ENCODE measurements at regions not wholly inside any gene's neighbourhood (a gene's known extent, or its start where the extent isn't known, plus 50 kb on each side); places are given as distances from the start of the nearest gene placed in this dataset.

- no peak for DNase-seq
- no peaks in the 10 kb centered on the region for H3K27me3 ChIP-seq (replicated peaks; ENCODE audit: control insufficient read depth, insufficient read depth, low read length, poor library complexity, severe bottlenecking)
- H3K4me3 ChIP-seq (ENCODE audit: insufficient read depth, low read depth, low read length, poor library complexity, severe bottlenecking): no peak overlapping the region
- H3K27ac ChIP-seq (ENCODE audit: insufficient read depth, low read length, poor library complexity, severe bottlenecking): no peak overlapping the region
- H3K36me3 ChIP-seq (ENCODE audit: control insufficient read depth, insufficient read depth, low read length): no peaks in the 10 kb centered on the region
- no peaks in the 10 kb centered on the region for H3K4me1 ChIP-seq (ENCODE audit: control insufficient read depth, insufficient read depth, low read length, poor library complexity, severe bottlenecking)
- no peaks in the 10 kb centered on the region for H3K9me3 ChIP-seq (ENCODE audit: control insufficient read depth, low read length)
These were observed 160.6 kb upstream of the COL21A1 start for GRCh38 chr6:56407883-56408410.

DNA sequence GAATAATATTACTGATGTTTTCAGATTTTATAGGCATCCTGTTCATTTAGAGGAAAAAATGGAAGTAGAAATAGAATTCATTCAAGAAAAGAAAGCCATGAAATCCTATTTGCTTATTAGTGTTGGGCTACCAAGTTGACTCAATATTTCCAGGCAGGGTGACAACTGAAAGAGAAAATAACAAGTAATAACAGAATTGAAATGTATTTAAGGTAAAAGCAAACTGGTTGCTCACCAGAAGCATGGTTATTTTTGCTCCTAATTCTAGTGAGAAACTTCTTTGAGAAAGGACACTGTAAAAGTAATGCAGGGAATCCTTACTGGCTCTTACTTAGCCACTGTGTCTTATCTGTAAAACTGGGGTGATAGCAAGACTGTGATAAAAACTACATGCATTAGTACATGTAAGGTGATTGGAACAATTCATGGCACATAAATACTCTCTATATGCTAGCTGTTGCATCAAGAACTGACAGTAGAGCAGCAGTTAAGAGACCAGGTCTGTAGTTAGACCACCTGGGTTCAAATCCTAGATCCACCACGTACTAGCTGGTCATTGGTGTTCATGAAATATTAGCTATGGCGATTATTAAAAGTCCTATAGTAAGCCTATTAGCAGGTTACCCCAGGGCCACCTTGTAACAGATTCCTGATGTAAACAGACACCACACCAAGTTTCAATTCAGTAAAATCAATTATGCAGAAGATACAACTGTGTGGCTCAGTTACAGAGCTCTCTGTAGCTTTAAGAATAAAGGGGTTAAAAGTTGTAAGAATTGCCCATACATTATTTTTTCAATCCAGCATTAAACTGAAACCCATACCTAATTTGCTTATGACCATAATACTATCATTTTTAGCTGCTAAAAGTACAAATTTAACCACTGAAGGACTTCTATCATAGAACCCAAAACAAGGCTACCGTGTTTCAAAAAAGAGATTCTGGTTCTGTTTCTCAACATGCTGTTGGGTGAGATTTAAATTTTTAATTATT is 159.2 kb upstream of the COL21A1 start:
- Histone ChIP-seq H3K4me1 (ENCODE audit: control insufficient read depth, insufficient read depth, low read length, poor library complexity, severe bottlenecking) (no peaks in the 10 kb centered on the region), H3K4me3 (ENCODE audit: insufficient read depth, low read depth, low read length, poor library complexity, severe bottlenecking) (no peak overlapping the region), H3K36me3 (ENCODE audit: control insufficient read depth, insufficient read depth, low read length) (no peaks in the 10 kb centered on the region), H3K27ac (ENCODE audit: insufficient read depth, low read length, poor library complexity, severe bottlenecking) (no peak overlapping the region), H3K9me3 (ENCODE audit: control insufficient read depth, low read length) (no peaks in the 10 kb centered on the region), H3K27me3 (replicated peaks; ENCODE audit: control insufficient read depth, insufficient read depth, low read length, poor library complexity, severe bottlenecking) (no peaks in the 10 kb centered on the region)
- no peak for DNase-seq

GRCh38 chr6:56404599-56404998 is 157.2 kb upstream of the COL21A1 start:
- no peaks in the 10 kb centered on the region for H3K9me3 ChIP-seq (ENCODE audit: control insufficient read depth, low read length)
- H3K4me1 ChIP-seq (ENCODE audit: control insufficient read depth, insufficient read depth, low read length, poor library complexity, severe bottlenecking): no peaks in the 10 kb centered on the region
- H3K27ac ChIP-seq (ENCODE audit: insufficient read depth, low read length, poor library complexity, severe bottlenecking): no peak overlapping the region
- H3K27me3 ChIP-seq (replicated peaks; ENCODE audit: control insufficient read depth, insufficient read depth, low read length, poor library complexity, severe bottlenecking): no peaks in the 10 kb centered on the region
- no peak for DNase-seq
- H3K36me3 ChIP-seq (ENCODE audit: control insufficient read depth, insufficient read depth, low read length): no peaks in the 10 kb centered on the region
- no peak overlapping the region for H3K4me3 ChIP-seq (ENCODE audit: insufficient read depth, low read depth, low read length, poor library complexity, severe bottlenecking)

GRCh38 chr6:56403745-56404144 is 156.4 kb upstream of the COL21A1 start:
- H3K9me3 ChIP-seq (ENCODE audit: control insufficient read depth, low read length): no peaks in the 10 kb centered on the region
- no peaks in the 10 kb centered on the region for H3K36me3 ChIP-seq (ENCODE audit: control insufficient read depth, insufficient read depth, low read length)
- H3K4me3 ChIP-seq (ENCODE audit: insufficient read depth, low read depth, low read length, poor library complexity, severe bottlenecking): no peak overlapping the region
- no peak for DNase-seq
- H3K27ac ChIP-seq (ENCODE audit: insufficient read depth, low read length, poor library complexity, severe bottlenecking): no peak overlapping the region
- H3K4me1 ChIP-seq (ENCODE audit: control insufficient read depth, insufficient read depth, low read length, poor library complexity, severe bottlenecking): no peaks in the 10 kb centered on the region
- H3K27me3 ChIP-seq (replicated peaks; ENCODE audit: control insufficient read depth, insufficient read depth, low read length, poor library complexity, severe bottlenecking): no peaks in the 10 kb centered on the region

DNA sequence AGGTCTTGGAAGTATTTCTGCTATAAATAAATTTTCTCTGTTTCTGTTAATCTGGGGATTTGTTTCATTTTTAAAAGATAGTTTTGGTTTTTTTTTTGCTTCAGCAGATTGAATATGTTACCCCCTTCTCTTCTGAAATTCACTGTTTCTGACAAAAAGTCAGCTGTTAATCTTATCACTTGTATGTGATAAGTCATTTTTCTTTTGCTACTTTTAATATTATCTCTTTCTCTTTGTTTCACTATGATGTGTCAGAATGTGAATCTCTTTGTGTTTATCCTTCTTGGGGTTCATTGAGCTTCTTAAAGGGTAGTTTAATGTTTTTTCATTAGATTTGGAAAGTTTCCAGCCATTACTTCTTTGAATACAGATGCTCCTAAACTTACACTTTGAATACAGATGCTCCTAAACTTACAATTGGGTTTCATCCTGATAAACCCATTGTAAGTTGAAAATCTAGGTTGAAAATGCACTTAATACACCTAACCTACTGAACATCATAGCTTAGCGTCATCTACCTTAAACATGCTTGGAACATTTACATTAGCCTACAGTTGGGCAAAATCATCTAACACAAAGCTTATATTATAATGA is 154.2 kb upstream of the COL21A1 start:
- Histone ChIP-seq H3K4me1 (ENCODE audit: control insufficient read depth, insufficient read depth, low read length, poor library complexity, severe bottlenecking) (no peaks in the 10 kb centered on the region), H3K9me3 (ENCODE audit: control insufficient read depth, low read length) (no peaks in the 10 kb centered on the region), H3K4me3 (ENCODE audit: insufficient read depth, low read depth, low read length, poor library complexity, severe bottlenecking) (no peak overlapping the region), H3K36me3 (ENCODE audit: control insufficient read depth, insufficient read depth, low read length) (no peaks in the 10 kb centered on the region), H3K27ac (ENCODE audit: insufficient read depth, low read length, poor library complexity, severe bottlenecking) (no peak overlapping the region), H3K27me3 (replicated peaks; ENCODE audit: control insufficient read depth, insufficient read depth, low read length, poor library complexity, severe bottlenecking) (no peaks in the 10 kb centered on the region)
- DNase-seq: no peak

DNA sequence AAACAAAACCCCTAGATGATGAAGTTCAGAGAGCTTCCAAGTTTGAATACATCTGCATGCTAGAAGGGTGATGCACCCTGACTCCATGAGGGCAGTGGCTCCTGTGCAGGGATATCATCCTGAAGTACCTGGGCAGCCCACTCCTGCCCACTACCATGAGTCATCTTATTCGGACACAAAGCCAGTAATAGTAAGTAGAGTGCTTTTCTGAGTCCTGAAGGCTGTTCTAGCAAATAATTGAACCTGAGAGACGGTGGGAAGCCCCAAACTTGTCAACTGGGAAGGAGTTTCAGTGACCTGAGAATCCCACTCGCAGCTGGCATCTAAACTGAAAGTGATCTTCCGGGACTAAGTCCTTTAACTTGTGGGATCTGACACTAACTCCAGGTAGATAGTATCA is 152.9 kb upstream of the COL21A1 start:
- H3K9me3 ChIP-seq (ENCODE audit: control insufficient read depth, low read length): no peaks in the 10 kb centered on the region
- no peak for DNase-seq
- no peak overlapping the region for H3K4me3 ChIP-seq (ENCODE audit: insufficient read depth, low read depth, low read length, poor library complexity, severe bottlenecking)
- no peak overlapping the region for H3K27ac ChIP-seq (ENCODE audit: insufficient read depth, low read length, poor library complexity, severe bottlenecking)
- no peaks in the 10 kb centered on the region for H3K4me1 ChIP-seq (ENCODE audit: control insufficient read depth, insufficient read depth, low read length, poor library complexity, severe bottlenecking)
- no peaks in the 10 kb centered on the region for H3K27me3 ChIP-seq (replicated peaks; ENCODE audit: control insufficient read depth, insufficient read depth, low read length, poor library complexity, severe bottlenecking)
- no peaks in the 10 kb centered on the region for H3K36me3 ChIP-seq (ENCODE audit: control insufficient read depth, insufficient read depth, low read length)

DNA sequence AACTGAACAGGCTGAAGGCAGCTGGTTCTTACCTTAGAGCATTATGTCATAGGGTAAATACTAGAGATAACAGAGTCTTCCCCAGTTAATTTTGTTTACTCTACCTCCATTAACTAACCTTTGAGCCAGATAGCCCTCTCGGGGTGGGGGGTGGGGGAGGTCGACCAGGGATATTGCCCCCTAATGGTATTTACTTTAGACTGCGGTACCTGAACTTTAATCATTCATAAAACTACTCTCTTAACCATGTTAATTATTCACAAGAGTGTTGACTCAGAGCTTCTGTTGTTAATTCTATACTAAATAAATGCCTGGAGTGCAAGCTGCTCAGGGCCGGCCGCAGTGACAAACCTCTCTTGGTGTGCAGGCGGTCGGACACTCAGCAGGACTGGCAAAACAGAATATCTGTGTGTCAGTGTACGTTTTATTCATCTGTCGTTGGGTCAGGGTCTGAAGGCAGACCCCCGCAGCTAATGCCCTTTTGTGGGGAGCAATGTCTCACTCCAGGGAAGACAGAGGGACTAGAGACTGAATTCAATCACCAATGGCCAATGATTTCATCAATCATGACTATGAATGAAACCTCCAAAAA is 152.4 kb upstream of the COL21A1 start:
- Histone ChIP-seq H3K36me3 (ENCODE audit: control insufficient read depth, insufficient read depth, low read length) (no peaks in the 10 kb centered on the region), H3K9me3 (ENCODE audit: control insufficient read depth, low read length) (no peaks in the 10 kb centered on the region)
- DNase-seq: no peak

DNA sequence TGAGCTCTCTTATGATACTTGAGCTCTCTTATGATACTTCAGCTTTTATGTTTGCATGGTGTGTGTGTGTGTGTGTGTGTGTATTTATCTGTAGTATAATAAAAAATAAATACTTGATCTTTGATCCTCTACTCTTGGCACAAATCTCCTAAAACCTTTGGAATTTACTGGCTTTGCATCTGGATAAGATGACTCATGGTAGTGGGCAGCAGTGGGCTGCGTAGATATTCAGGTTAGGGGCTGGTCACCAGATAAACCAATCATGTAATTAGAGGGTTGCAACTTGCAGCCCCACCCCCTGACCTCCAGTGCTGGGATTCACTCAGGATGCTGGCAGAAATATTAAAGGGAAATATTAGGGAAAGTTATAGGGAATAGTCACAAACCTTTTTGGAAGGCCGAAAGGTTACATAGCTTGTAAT is 151.9 kb upstream of the COL21A1 start:
- no peak for DNase-seq
- Histone ChIP-seq H3K36me3 (ENCODE audit: control insufficient read depth, insufficient read depth, low read length) (no peaks in the 10 kb centered on the region), H3K27ac (ENCODE audit: insufficient read depth, low read length, poor library complexity, severe bottlenecking) (no peak overlapping the region), H3K4me1 (ENCODE audit: control insufficient read depth, insufficient read depth, low read length, poor library complexity, severe bottlenecking) (no peaks in the 10 kb centered on the region), H3K27me3 (replicated peaks; ENCODE audit: control insufficient read depth, insufficient read depth, low read length, poor library complexity, severe bottlenecking) (no peaks in the 10 kb centered on the region), H3K9me3 (ENCODE audit: control insufficient read depth, low read length) (no peaks in the 10 kb centered on the region), H3K4me3 (ENCODE audit: insufficient read depth, low read depth, low read length, poor library complexity, severe bottlenecking) (no peak overlapping the region)

More for the DNA sequence above, 152.4 kb upstream of the COL21A1 start:
- Histone ChIP-seq H3K27me3 (replicated peaks; ENCODE audit: control insufficient read depth, insufficient read depth, low read length, poor library complexity, severe bottlenecking) (no peaks in the 10 kb centered on the region), H3K27ac (ENCODE audit: insufficient read depth, low read length, poor library complexity, severe bottlenecking) (no peak overlapping the region), H3K4me3 (ENCODE audit: insufficient read depth, low read depth, low read length, poor library complexity, severe bottlenecking) (no peak overlapping the region), H3K4me1 (ENCODE audit: control insufficient read depth, insufficient read depth, low read length, poor library complexity, severe bottlenecking) (no peaks in the 10 kb centered on the region)

- Histone ChIP-seq H3K4me3 (ENCODE audit: insufficient read depth, low read depth, low read length, poor library complexity, severe bottlenecking) (no peak overlapping the region), H3K27ac (ENCODE audit: insufficient read depth, low read length, poor library complexity, severe bottlenecking) (no peak overlapping the region), H3K4me1 (ENCODE audit: control insufficient read depth, insufficient read depth, low read length, poor library complexity, severe bottlenecking) (no peaks in the 10 kb centered on the region), H3K9me3 (ENCODE audit: control insufficient read depth, low read length) (no peaks in the 10 kb centered on the region), H3K36me3 (ENCODE audit: control insufficient read depth, insufficient read depth, low read length) (no peaks in the 10 kb centered on the region), H3K27me3 (replicated peaks; ENCODE audit: control insufficient read depth, insufficient read depth, low read length, poor library complexity, severe bottlenecking) (no peaks in the 10 kb centered on the region)
- DNase-seq: no peak
These were observed 149.1 kb upstream of the COL21A1 start for GRCh38 chr6:56396435-56396834.

Measured in effector memory CD4-positive, alpha-beta T cell (primary cell).